GM19043 (cell line): ENCODE measurements at regions not wholly inside any gene's neighbourhood (a gene's known extent, or its start where the extent isn't known, plus 50 kb on each side); places are given as distances from the start of the nearest gene placed in this dataset.

Experiments used
- ATAC-seq: cut with Tn5 transposase; IDR thresholded peaks from one replicate; pipeline ENCODE4 v1.9.1; 2021; ENCODE audit warnings: low read depth; ENCODE audit not compliant: unreplicated experiment

DNA sequence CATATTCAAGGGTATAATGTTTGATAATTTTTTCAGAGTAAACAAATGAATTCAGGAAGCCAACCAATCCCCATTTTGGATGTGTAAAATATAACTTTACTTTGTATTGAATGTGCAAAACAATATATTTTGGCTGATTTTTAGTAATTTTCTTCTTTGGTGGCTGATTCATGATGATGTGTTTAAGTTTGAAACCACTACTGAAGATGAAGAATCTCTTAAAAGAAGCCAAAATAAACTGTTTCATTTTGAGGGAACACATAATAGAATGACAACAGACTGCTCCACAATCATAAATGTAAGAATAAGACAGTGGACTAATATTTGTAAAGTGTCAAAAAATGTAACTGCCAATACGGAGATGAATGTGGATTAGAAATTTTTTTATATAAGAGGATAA is 52.5 kb upstream of the TRIM43 start:
- ATAC-seq = peak; percentile 7

DNA sequence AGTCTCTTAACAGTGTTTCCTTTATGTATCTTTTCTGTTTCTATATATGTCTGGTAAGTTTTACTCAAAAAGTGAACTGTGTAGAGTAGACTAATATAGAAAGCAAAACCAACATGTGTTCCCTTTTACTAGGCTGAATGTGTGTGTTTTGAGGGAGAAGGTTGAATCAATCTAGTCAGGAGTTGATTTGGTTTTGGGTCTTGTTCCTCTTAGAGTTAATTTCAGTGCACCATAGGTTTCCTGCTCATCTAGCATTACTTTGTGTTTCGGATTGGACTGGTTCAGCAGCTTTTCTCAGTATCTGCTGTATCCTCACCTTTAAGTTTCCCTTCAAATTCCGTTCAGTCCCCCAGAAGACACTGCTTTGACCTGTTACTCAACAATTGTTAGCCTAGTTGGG is 52.0 kb upstream of the TRIM43 start:
- ATAC-seq = peak; percentile 69
